ENCODE measurements at regions not wholly inside any gene's neighbourhood (a gene's known extent, or its start where the extent isn't known, plus 50 kb on each side); places are given as distances from the start of the nearest gene placed in this dataset.

GRCh38 chr15:31866248-31866647, 164.1 kb upstream of the CHRNA7 start:
- H3K4me3 ChIP-seq, result no peak overlapping the region
- WGBS, 2 donors, result 65 to 76% methylated on average over 5 to 6 of the region's 6 CpGs

GRCh38 chr15:31867536-31868442, 162.5 kb upstream of the CHRNA7 start:
- Histone ChIP-seq H3K4me3 (no peak overlapping the region), H3K9me3 (no peaks in the 10 kb centered on the region), H3K4me1 (peaks cover 2 to 17% (median 6%) of the 10 kb centered on the region in 3 donors), H3K27me3 (no peaks in the 10 kb centered on the region), H3K36me3 (no peaks in the 10 kb centered on the region), H3K27ac (no peak overlapping the region)
- intact Hi-C loops (cut with DNase I), result no loop called here
- 21 to 31% methylated on average over 16 to 19 of the region's 24 CpGs for WGBS, 2 donors
- TF ChIP-seq POLR2A (IDR thresholded peaks at IDR 0.05), result no peak
- peak; percentile 54 to 80 (median 64) for TF ChIP-seq CTCF (IDR thresholded peaks at IDR 0.05)
- no peak for DNase-seq

More at GRCh38 chr15:31866248-31866647, 164.1 kb upstream of the CHRNA7 start:
- H3K4me1 ChIP-seq, result peaks cover 2 to 16% (median 6%) of the 10 kb centered on the region in 3 donors
- no peaks in the 10 kb centered on the region for H3K9me3 ChIP-seq
- H3K27ac ChIP-seq, result no peak overlapping the region
- H3K27me3 ChIP-seq, result no peaks in the 10 kb centered on the region
- no peaks in the 10 kb centered on the region for H3K36me3 ChIP-seq
- TF ChIP-seq POLR2A (IDR thresholded peaks at IDR 0.05), result no peak
- DNase-seq, result no peak
- intact Hi-C loops (cut with DNase I), result no loop called here

- Histone ChIP-seq H3K9me3 (no peaks in the 10 kb centered on the region), H3K27ac (peak overlapping the region in 3 of 4 donors; percentile 73 to 90 (median 85)), H3K27me3 (no peaks in the 10 kb centered on the region), H3K4me1 (peaks cover 2 to 17% (median 6%) of the 10 kb centered on the region in 3 donors), H3K4me3 (peak overlapping the region; percentile 57 to 91 (median 63)), H3K36me3 (no peaks in the 10 kb centered on the region)
- DNase-seq, result no peak
- intact Hi-C loops (cut with DNase I), result no loop called here
- 6 to 14% methylated on average over 3 to 4 of the region's 60 CpGs for WGBS, 2 donors
- TF ChIP-seq POLR2A (IDR thresholded peaks at IDR 0.05), result no peak
- no peak for TF ChIP-seq CTCF (IDR thresholded peaks at IDR 0.05)
Measured at GRCh38 chr15:31869686-31870307, 160.5 kb upstream of the CHRNA7 start.

GRCh38 chr15:31870328-31871165, 159.8 kb upstream of the CHRNA7 start, which contains the start of gene OTUD7A:
OTUD7A (minus strand) TSS chr15:31870673.
- peak within 1 kb of the TSS; percentile 57 to 91 (median 63) for H3K4me3 ChIP-seq
- TF ChIP-seq POLR2A (IDR thresholded peaks at IDR 0.05), result no peak
- peak in 3 of 6 experiments; percentile 7 to 20 (median 15) for TF ChIP-seq CTCF (IDR thresholded peaks at IDR 0.05)
- WGBS, 2 donors, result 0 to 1% methylated on average over 6 to 20 of the region's 122 CpGs
- H3K27ac ChIP-seq, result peak within 1 kb of the TSS; percentile 73 to 90 (median 85)
- intact Hi-C loops (cut with DNase I), result no loop called here
- no peaks in the 10 kb centered on the region for H3K9me3 ChIP-seq
- H3K27me3 ChIP-seq, result no peaks in the 10 kb centered on the region
- no peaks in the 10 kb centered on the region for H3K36me3 ChIP-seq
- H3K4me1 ChIP-seq, result peaks cover 2 to 17% (median 6%) of the 10 kb centered on the region in 3 donors
- no peak for DNase-seq

- peaks cover 2 to 17% (median 6%) of the 10 kb centered on the region in 3 donors for H3K4me1 ChIP-seq
- intact Hi-C loops (cut with DNase I), result no loop called here
- peak overlapping the region; percentile 73 to 90 (median 85) for H3K27ac ChIP-seq
- H3K36me3 ChIP-seq, result no peaks in the 10 kb centered on the region
- TF ChIP-seq POLR2A (IDR thresholded peaks at IDR 0.05) (no peak), CTCF (IDR thresholded peaks at IDR 0.05) (no peak)
- 44 to 45% methylated on average over 14 of the region's 14 CpGs for WGBS, 2 donors
- no peaks in the 10 kb centered on the region for H3K9me3 ChIP-seq
- H3K4me3 ChIP-seq, result peak overlapping the region; percentile 57 to 91 (median 63)
- DNase-seq, result no peak
- no peaks in the 10 kb centered on the region for H3K27me3 ChIP-seq
Measured at GRCh38 chr15:31871166-31871886, 159.0 kb upstream of the CHRNA7 start.
